ENCODE measurements at regions not wholly inside any gene's neighbourhood (a gene's known extent, or its start where the extent isn't known, plus 50 kb on each side); places are given as distances from the start of the nearest gene placed in this dataset.

GRCh38 chr9:129547869-129548570 lies 72.9 kb downstream of the C9orf50 start:
- peaks cover 0 to 7% (median under 1%) of the 10 kb centered on the region in 4 experiments; a peak in 2 of 7 replicates for H3K4me1 ChIP-seq (replicated peaks in 1 of 4; ENCODE audit: control insufficient read depth in 3 of 4, insufficient read depth in 4 of 4, low read length in 3 of 4)
- no peak overlapping the region for H3K4me3 ChIP-seq (ENCODE audit: extremely low read depth in 1 of 4, insufficient read depth in 2 of 4, low read depth in 3 of 4, low read length in 4 of 4)
- H3K4me2 ChIP-seq (ENCODE audit: insufficient read depth in 1 of 2, low read depth in 2 of 2, low read length in 2 of 2), result no peak overlapping the region
- peak overlapping the region; percentile 80; the same call in 1 of the 2 replicates for H2BK12ac ChIP-seq (ENCODE audit: low read depth, low read length)
- H4K91ac ChIP-seq (replicated peaks; ENCODE audit: insufficient read length, low read length), result no peak overlapping the region
- no peaks in the 10 kb centered on the region for H4K20me1 ChIP-seq (replicated peaks in 1 of 2; ENCODE audit: control insufficient read depth in 1 of 2, insufficient read depth in 2 of 2, low read length in 2 of 2)
- H2BK120ac ChIP-seq (replicated peaks; ENCODE audit: low read depth, low read length), result no peak overlapping the region
- H4K8ac ChIP-seq (ENCODE audit: extremely low read depth, insufficient read depth, low read length), result no peak overlapping the region
- H2BK15ac ChIP-seq (ENCODE audit: low read length), result no peak overlapping the region
- H3K23me2 ChIP-seq (ENCODE audit: low read depth, low read length), result peaks cover 2% of the 10 kb centered on the region; the same call in 1 of the 2 replicates
- WGBS, 2 experiments (ENCODE audit: extremely low coverage in 1 of 2, insufficient coverage in 1 of 2, insufficient read length in 1 of 2, insufficient replicate concordance in 2 of 2, low coverage in 1 of 2, low lambda C conversion rate in 2 of 2, missing lambda C conversion rate in 1 of 2), result 86% methylated on average over 9 of the region's 9 CpGs; no CpG with 5 or more reads in 1 of the 2 experiments
- no peak for FAIRE-seq
- POLR2A ChIA-PET (ENCODE audit: partially characterized antibody), result interaction anchor here (0.7 to 3.1 kb wide), 4 partner anchors 9 to 370 kb away, joined by 3 to 16 read pairs (median 4); partner anchors contain the start of gene IER5L
- H3K23ac ChIP-seq (ENCODE audit: insufficient read length), result no peak overlapping the region
- H4K5ac ChIP-seq (ENCODE audit: insufficient read length, low read depth, low read length), result no peak overlapping the region
- H3K14ac ChIP-seq (ENCODE audit: insufficient read length), result no peak overlapping the region
- H3K4ac ChIP-seq (replicated peaks; ENCODE audit: insufficient read length, low read depth, low read length), result no peak overlapping the region
- no peak overlapping the region for H2BK5ac ChIP-seq (ENCODE audit: low read depth, low read length)
- no peak overlapping the region for H3K18ac ChIP-seq (ENCODE audit: extremely low read depth, low read length)
- CTCF ChIA-PET (ENCODE audit: partially characterized antibody), result interaction anchor here (0.9 to 2.9 kb wide), 10 partner anchors 10 to 417 kb away, joined by 3 to 12 read pairs (median 4); no protein-coding TSS in a partner anchor
- TF ChIP-seq ZNF274 (IDR thresholded peaks at IDR 0.05; ENCODE audit: borderline replicate concordance, extremely low read depth, low read length), result no peak
- DNase-seq (ENCODE audit: low read depth in 1 of 2, low spot score in 2 of 2), result no peak
- H2BK20ac ChIP-seq (ENCODE audit: low read length), result no peak overlapping the region
- no peak overlapping the region for H3K9ac ChIP-seq (replicated peaks in 1 of 4; ENCODE audit: extremely low read depth in 1 of 4, low read depth in 3 of 4, low read length in 3 of 4)
- no peak overlapping the region for H2AK5ac ChIP-seq (ENCODE audit: low read depth, low read length)
- no peak overlapping the region for H3K56ac ChIP-seq (replicated peaks; ENCODE audit: insufficient read length, low read depth, low read length)
- H3K36me3 ChIP-seq (ENCODE audit: control insufficient read depth in 2 of 4, insufficient read depth in 4 of 4, low read length in 3 of 4), result no peaks in the 10 kb centered on the region
- no peaks in the 10 kb centered on the region for H3K79me2 ChIP-seq (ENCODE audit: control insufficient read depth in 1 of 2, insufficient read depth in 2 of 2, low read length in 2 of 2)
- no peak overlapping the region for H2AFZ ChIP-seq (ENCODE audit: low read length)
- peaks cover 2 to 29% (median 18%) of the 10 kb centered on the region in 4 experiments for H3K27me3 ChIP-seq (replicated peaks in 1 of 4; ENCODE audit: control insufficient read depth in 3 of 4, extremely low read depth in 1 of 4, insufficient read depth in 3 of 4, low read length in 3 of 4)
- H3K9me3 ChIP-seq (ENCODE audit: insufficient read depth in 2 of 2, low read depth in 1 of 2, low read length in 1 of 2), result no peaks in the 10 kb centered on the region
- no peaks in the 10 kb centered on the region for H3K79me1 ChIP-seq (ENCODE audit: low read depth, low read length)
- H3K27ac ChIP-seq (ENCODE audit: low read depth, low read length), result no peak overlapping the region
